C4-2B (cell line): ENCODE measurements at regions not wholly inside any gene's neighbourhood (a gene's known extent, or its start where the extent isn't known, plus 50 kb on each side); places are given as distances from the start of the nearest gene placed in this dataset.

Experiments used
- H3K27ac ChIP-seq: fragments of 450-650 bp; 2 replicates; pipeline ENCODE4 v1.5.1; 2017
- ZFX ChIP-seq: fragments of 450-650 bp; IDR thresholded peaks from 2 replicates; pipeline ENCODE4 v1.6.1; 2017
- TF ChIP-seq, protein P1 (sequence below): fragments of 450-650 bp; conservative IDR thresholded peaks from 2 replicates; pipeline ENCODE4 v1.5.1; 2017; ENCODE audit warnings: mild to moderate bottlenecking

DNA sequence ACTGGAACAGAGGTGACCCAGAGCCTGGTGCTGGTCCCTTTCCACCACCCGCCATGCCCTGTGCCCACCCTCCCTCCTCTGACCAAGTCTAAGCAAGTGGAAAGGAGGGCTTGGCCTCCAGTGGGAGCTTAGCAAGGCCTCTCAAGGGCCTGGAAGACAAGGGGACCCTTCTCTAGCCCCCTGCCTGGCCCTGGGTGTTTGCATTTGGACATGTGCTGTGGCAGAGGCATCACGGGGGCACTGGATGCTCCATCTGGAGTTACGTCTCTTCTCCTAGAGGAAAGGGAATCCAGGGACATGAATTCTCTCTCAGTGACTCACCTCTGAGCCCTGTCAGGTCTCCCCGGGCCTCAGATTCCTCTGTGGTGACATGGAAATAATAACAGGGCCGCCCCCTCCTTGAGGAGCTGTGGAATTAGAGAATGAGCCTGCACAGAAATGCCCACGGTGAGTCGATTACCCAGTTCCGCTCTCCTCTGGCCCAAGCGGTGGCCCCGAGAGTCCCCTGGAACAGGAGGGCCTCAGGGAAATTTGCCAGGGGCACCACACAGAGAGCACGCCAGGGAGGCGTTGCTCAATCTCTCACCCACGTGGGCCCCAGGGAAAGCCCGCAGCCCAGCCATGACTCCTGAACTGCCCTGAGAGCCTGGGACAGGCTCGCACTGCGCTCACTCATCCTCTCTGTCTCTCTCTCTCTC is 189.6 kb downstream of the BCOR start:
- no peak overlapping the region for H3K27ac ChIP-seq
- no peak for TF ChIP-seq ZFX
- TF ChIP-seq, protein P1, sequence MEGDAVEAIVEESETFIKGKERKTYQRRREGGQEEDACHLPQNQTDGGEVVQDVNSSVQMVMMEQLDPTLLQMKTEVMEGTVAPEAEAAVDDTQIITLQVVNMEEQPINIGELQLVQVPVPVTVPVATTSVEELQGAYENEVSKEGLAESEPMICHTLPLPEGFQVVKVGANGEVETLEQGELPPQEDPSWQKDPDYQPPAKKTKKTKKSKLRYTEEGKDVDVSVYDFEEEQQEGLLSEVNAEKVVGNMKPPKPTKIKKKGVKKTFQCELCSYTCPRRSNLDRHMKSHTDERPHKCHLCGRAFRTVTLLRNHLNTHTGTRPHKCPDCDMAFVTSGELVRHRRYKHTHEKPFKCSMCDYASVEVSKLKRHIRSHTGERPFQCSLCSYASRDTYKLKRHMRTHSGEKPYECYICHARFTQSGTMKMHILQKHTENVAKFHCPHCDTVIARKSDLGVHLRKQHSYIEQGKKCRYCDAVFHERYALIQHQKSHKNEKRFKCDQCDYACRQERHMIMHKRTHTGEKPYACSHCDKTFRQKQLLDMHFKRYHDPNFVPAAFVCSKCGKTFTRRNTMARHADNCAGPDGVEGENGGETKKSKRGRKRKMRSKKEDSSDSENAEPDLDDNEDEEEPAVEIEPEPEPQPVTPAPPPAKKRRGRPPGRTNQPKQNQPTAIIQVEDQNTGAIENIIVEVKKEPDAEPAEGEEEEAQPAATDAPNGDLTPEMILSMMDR, result no peak

DNA sequence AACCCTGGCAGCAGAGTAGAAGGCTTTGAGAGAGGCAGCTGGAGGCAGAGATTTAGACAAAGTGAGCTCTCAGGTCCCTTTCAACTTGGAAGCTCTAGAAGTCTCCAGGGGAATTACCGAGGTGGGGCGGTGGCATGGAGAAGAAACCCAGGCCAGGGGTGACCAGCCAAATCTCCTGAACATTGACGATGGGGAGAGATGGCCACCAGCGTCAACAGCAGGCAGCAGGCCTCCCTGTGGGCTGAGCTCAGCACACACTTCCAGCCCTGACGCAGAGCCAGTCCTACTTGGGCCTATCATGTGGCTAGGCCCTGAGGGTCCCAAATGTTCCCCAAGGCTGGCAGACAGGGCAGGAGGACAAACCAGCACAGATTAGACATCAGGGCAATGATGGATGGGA is 187.8 kb downstream of the BCOR start:
- TF ChIP-seq ZFX, result no peak
- TF ChIP-seq, protein P1, result no peak
- H3K27ac ChIP-seq, result no peak overlapping the region

DNA sequence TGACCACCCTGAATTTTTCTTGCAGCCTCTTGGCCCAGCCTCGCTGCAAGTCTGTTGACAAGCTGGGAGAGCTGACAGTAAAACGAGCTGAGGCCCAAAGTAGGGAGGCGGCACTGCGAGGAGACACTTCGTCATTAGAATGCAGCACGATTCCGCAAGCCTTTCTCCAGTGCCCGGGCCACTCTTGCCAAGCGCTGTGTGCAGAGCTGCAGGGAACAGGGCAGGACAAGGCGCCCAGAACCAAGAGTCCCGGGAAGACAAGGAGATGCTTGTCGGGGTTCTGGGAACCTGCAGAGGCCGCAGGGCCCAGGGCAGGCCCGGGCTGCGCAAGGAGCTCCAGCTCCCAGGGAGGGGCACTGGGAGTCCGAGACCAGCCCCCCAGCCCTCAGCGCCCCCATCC is 187.1 kb downstream of the BCOR start:
- TF ChIP-seq, protein P1, result no peak
- no peak for TF ChIP-seq ZFX
- no peak overlapping the region for H3K27ac ChIP-seq

DNA sequence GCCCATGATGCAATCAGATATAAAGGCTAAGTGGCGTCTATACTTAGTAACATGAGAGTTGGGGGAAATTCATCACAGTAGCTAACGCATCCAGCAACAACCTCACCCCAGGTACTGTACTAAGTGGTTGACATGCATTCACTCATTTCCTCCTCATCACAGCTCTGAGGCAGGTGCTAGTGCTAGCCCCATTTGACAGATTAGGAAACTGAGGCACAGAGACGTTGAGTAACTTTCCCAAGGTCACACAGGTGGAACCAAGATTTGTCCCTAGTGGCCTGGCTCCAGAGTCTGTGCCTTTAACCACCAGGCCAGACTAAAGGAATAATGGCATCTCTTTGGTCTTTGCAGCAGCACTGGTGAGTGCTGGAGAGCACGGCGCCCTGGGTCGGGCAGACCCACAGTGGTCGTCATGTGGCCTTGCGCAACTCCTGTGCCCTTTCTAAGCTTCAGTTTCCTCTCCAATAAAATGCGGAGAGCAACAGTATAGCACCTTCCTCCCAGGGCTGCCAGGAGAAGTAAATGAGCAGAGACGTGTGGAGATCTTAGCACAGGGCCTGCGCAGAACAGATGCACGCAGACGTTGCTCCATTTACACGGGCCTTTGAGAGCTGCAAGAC is 186.4 kb downstream of the BCOR start:
- no peak overlapping the region for H3K27ac ChIP-seq
- TF ChIP-seq, protein P1, result no peak
- no peak for TF ChIP-seq ZFX

DNA sequence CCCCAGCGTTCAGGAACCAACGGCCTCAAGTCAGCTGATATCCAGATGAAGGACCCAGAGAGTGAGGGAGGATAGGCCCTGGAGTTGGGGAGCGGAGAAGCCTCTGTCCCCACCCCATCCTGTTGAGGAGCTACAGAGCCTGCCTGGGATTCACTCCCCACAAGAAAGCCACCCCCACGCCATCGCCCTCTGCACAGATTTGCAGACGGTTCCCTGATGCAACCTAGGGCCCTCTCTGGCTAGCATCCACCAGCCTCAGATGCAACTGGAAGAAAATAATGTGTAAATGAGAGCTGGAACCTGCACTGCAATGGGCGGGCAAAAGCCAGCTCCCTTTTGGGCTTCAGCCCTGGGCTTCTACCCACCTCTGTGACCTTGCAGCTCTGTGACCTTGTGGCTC is 185.6 kb downstream of the BCOR start:
- no peak overlapping the region for H3K27ac ChIP-seq
- no peak for TF ChIP-seq ZFX
- TF ChIP-seq, protein P1, result no peak

DNA sequence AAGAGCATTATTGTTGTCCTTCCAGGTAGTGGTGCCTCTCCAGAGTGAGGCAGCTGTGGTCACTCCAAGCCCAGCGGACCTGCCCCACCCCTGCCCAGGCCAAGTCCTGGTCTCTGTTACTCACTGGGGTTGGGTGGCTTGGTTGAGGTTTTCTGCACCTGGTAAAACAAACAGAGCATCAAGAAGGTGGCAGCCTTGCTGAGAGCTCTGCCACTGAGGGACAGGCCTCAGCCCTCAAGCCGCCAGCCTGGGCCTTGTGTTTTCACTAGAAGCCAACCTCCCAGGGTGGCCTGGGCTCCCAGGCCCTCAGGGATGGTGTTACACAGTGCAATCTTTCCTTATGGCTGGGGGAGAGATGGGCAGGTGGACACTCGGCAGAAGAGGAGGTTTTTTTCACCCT is 182.7 kb downstream of the BCOR start:
- H3K27ac ChIP-seq, result no peak overlapping the region
- TF ChIP-seq, protein P1, result no peak
- TF ChIP-seq ZFX, result no peak

DNA sequence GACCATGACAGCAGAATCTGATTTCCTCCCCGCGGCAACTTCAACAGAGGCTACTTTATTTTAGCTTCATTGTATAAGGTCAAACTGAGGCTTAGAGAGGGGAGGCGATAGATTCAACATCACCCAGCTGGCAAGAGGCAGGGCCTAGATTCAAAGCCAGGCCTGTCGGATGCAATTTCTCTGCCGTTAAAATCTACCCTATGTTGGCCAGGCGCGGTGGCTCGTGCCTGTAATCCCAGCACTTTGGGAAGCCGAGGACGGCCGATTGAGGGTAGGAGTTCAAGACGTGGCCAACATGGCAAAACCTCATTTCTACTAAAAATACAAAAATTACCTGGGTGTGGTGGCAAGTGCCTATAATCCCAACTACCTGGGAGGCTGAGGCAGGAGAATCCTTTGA is 182.2 kb downstream of the BCOR start:
- no peak for TF ChIP-seq ZFX
- TF ChIP-seq, protein P1, result no peak

More for the DNA sequence above, 182.2 kb downstream of the BCOR start:
- no peak overlapping the region for H3K27ac ChIP-seq
